OCI-LY7 (cell line): ENCODE measurements at regions not wholly inside any gene's neighbourhood (a gene's known extent, or its start where the extent isn't known, plus 50 kb on each side); places are given as distances from the start of the nearest gene placed in this dataset.
A peak's percentile ranks its signal among the peaks of the same experiment; 100 is the strongest.

Experiments used
- BruUV-seq: library from RNA; stranded (reverse); fragments of 400-500 nt; replicated peaks from 2 replicates; lab custom pipeline; 2021; lab: Mats Ljungman, UMichigan
- CTCF ChIA-PET: fragments of 300-600 bp; sonication (Branson Sonifier 250); formaldehyde crosslinking; loops from one replicate; lab custom pipeline; 2022; ENCODE audit warnings: antibody characterized with exemption; ENCODE audit not compliant: unreplicated experiment; lab: Charles Lee
- POLR2A ChIA-PET: fragments of 300-600 bp; sonication (Branson Sonifier 250); formaldehyde crosslinking; loops from one replicate; lab custom pipeline; 2022; ENCODE audit warnings: antibody characterized with exemption; lab: Charles Lee
- DNase-seq: peaks from one replicate; pipeline ENCODE4 v3.0.0-alpha.2; 2015; ENCODE audit warnings: low spot score
- H2AFZ ChIP-seq: fragments of 200-600 bp; sonication (generic), shearing (Covaris generic); 2 replicates; pipeline ENCODE4 v1.6.1; 2014; ENCODE audit warnings: mild to moderate bottlenecking, antibody characterized with exemption, low read length, moderate library complexity
- H3K27ac ChIP-seq: fragments of 200-600 bp; sonication (generic); 2 replicates; pipeline ENCODE4 v1.5.1; 2014; ENCODE audit warnings: mixed run types, low read depth, mild to moderate bottlenecking, moderate library complexity, low read length, inconsistent platforms; ENCODE audit not compliant: poor library complexity, severe bottlenecking
- H3K36me3 ChIP-seq: fragments of 200-600 bp; sonication (generic); 2 replicates; pipeline ENCODE4 v1.6.1; 2014; ENCODE audit warnings: mild to moderate bottlenecking, antibody characterized with exemption, low read length, moderate library complexity, mixed read lengths; ENCODE audit not compliant: insufficient read depth
- H3K4me1 ChIP-seq: fragments of 200-600 bp; sonication (generic); 2 replicates; pipeline ENCODE4 v1.5.1; 2014; ENCODE audit warnings: mild to moderate bottlenecking, low read length; ENCODE audit not compliant: insufficient read depth, poor library complexity, severe bottlenecking
- H3K4me2 ChIP-seq: fragments of 200-600 bp; sonication (generic); 2 replicates; pipeline ENCODE4 v1.6.1; 2014; ENCODE audit warnings: mild to moderate bottlenecking, low read length
- H3K4me3 ChIP-seq: fragments of 200-600 bp; sonication (generic); 2 replicates; pipeline ENCODE4 v1.5.1; 2014; ENCODE audit warnings: mild to moderate bottlenecking, low read depth, low read length; ENCODE audit not compliant: poor library complexity, severe bottlenecking
- H3K79me2 ChIP-seq: fragments of 200-600 bp; sonication (generic); 2 replicates; pipeline ENCODE4 v1.6.1; 2016; ENCODE audit warnings: low read depth, mild to moderate bottlenecking, low read length, moderate library complexity, mixed read lengths; ENCODE audit not compliant: insufficient read depth
- H3K9me2 ChIP-seq: fragments of 200-600 bp; sonication (generic); 2 replicates; pipeline ENCODE4 v1.6.1; 2016; ENCODE audit warnings: mild to moderate bottlenecking, low read length, mixed read lengths; ENCODE audit not compliant: insufficient read depth
- H3K9me3 ChIP-seq: fragments of 200-600 bp; sonication (generic); 2 replicates; pipeline ENCODE4 v1.6.1; 2014; ENCODE audit warnings: mild to moderate bottlenecking, mixed run types, low read length, mixed read lengths
- H4K20me1 ChIP-seq: fragments of 200-600 bp; sonication (generic); 2 replicates; pipeline ENCODE4 v1.6.1; 2014; ENCODE audit warnings: mild to moderate bottlenecking, antibody characterized with exemption, low read length, moderate library complexity, mixed read lengths; ENCODE audit not compliant: insufficient read depth
- EZH2phosphoT487 ChIP-seq: fragments of 200-600 bp; sonication (generic); IDR thresholded peaks from 2 replicates; pipeline ENCODE4 v1.6.1; 2018; ENCODE audit warnings: low read depth, borderline replicate concordance, mild to moderate bottlenecking, mixed run types, antibody characterized with exemption, low read length, moderate library complexity, mixed read lengths
- intact Hi-C: fragments of 100-400 bp; cut with micrococcal nuclease; formaldehyde crosslinking; loops from one replicate; pipeline ENCODE4 v1.10.0; 2022; ENCODE audit not compliant: unreplicated experiment
- TF ChIP-seq, protein P1 (sequence below): fragments of 200-600 bp; sonication (generic); conservative IDR thresholded peaks from 2 replicates; pipeline ENCODE4 v1.5.1; 2014; ENCODE audit warnings: mild to moderate bottlenecking, antibody characterized with exemption, low read length, moderate library complexity, mixed read lengths

DNA sequence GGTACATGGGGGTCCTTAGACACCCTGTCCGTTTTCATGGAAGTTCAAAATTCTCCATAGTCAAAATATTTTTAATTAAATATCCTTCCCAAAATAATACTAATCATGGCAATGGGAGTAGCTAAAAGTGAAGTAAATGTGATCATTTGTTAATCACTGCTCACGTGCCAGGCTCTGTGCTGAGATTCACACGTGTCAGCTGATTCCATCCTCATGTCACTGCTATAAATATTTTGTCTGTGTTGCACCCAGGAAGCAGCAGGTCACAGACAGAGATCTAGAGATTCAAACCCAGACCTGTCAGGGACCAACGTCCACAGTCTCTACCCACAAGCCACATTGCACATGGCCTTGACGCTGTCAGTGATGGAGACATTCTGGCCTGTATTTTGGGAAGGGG, 74.3 kb downstream of the KLHDC7A start:
- no peak overlapping the region for H3K4me3 ChIP-seq
- BruUV-seq: no TSS peak
- H3K9me2 ChIP-seq: no peaks in the 10 kb centered on the region
- intact Hi-C loops: no loop called here
- CTCF ChIA-PET: interaction anchor here (1.1 kb wide), 1 partner anchor 21 kb away, joined by 3 read pairs; no protein-coding TSS in a partner anchor
- no peaks in the 10 kb centered on the region for H3K9me3 ChIP-seq
- no peaks in the 10 kb centered on the region for H3K79me2 ChIP-seq
- no peaks in the 10 kb centered on the region for H3K36me3 ChIP-seq
- H3K4me1 ChIP-seq: peaks cover 6% of the 10 kb centered on the region
- POLR2A ChIA-PET: no interaction called here
- no peak overlapping the region for H3K27ac ChIP-seq
- H4K20me1 ChIP-seq: no peaks in the 10 kb centered on the region
- H2AFZ ChIP-seq: no peak overlapping the region
- TF ChIP-seq EZH2phosphoT487: no peak
- TF ChIP-seq, protein P1, sequence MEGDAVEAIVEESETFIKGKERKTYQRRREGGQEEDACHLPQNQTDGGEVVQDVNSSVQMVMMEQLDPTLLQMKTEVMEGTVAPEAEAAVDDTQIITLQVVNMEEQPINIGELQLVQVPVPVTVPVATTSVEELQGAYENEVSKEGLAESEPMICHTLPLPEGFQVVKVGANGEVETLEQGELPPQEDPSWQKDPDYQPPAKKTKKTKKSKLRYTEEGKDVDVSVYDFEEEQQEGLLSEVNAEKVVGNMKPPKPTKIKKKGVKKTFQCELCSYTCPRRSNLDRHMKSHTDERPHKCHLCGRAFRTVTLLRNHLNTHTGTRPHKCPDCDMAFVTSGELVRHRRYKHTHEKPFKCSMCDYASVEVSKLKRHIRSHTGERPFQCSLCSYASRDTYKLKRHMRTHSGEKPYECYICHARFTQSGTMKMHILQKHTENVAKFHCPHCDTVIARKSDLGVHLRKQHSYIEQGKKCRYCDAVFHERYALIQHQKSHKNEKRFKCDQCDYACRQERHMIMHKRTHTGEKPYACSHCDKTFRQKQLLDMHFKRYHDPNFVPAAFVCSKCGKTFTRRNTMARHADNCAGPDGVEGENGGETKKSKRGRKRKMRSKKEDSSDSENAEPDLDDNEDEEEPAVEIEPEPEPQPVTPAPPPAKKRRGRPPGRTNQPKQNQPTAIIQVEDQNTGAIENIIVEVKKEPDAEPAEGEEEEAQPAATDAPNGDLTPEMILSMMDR: no peak
- DNase-seq: no peak
- H3K4me2 ChIP-seq: no peak overlapping the region

DNA sequence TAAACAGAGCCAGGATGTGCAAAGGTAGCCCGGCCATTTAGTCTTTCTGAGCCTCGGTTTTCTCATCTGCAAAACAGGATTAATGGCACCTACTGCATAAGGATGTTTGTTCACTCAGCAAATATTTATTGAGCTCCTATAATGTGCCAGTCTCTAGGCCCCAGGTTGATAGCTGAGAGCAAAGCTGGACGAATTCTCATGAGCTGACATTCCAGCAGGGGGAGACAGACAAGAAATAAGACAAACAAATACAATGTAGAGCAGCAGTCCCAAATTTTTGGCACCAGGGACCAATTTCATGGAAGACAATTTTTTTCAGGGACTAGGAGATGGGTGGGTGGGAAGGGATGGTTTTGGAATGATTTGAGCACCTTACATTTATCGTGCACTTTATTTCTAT, 74.3 kb upstream of the PAX7 start:
- peaks cover 6% of the 10 kb centered on the region for H3K4me1 ChIP-seq
- no peak for TF ChIP-seq EZH2phosphoT487
- TF ChIP-seq, protein P1: peak; percentile 76
- no peaks in the 10 kb centered on the region for H3K79me2 ChIP-seq
- CTCF ChIA-PET: no interaction called here
- peak; percentile 44 for DNase-seq
- H3K4me2 ChIP-seq: no peak overlapping the region
- no peak overlapping the region for H3K27ac ChIP-seq
- no peaks in the 10 kb centered on the region for H3K9me2 ChIP-seq
- intact Hi-C loops: no loop called here
- H4K20me1 ChIP-seq: no peaks in the 10 kb centered on the region
- H3K9me3 ChIP-seq: no peaks in the 10 kb centered on the region
- no peak overlapping the region for H3K4me3 ChIP-seq
- no peak overlapping the region for H2AFZ ChIP-seq
- H3K36me3 ChIP-seq: no peaks in the 10 kb centered on the region
- BruUV-seq: no TSS peak
- POLR2A ChIA-PET: no interaction called here

DNA sequence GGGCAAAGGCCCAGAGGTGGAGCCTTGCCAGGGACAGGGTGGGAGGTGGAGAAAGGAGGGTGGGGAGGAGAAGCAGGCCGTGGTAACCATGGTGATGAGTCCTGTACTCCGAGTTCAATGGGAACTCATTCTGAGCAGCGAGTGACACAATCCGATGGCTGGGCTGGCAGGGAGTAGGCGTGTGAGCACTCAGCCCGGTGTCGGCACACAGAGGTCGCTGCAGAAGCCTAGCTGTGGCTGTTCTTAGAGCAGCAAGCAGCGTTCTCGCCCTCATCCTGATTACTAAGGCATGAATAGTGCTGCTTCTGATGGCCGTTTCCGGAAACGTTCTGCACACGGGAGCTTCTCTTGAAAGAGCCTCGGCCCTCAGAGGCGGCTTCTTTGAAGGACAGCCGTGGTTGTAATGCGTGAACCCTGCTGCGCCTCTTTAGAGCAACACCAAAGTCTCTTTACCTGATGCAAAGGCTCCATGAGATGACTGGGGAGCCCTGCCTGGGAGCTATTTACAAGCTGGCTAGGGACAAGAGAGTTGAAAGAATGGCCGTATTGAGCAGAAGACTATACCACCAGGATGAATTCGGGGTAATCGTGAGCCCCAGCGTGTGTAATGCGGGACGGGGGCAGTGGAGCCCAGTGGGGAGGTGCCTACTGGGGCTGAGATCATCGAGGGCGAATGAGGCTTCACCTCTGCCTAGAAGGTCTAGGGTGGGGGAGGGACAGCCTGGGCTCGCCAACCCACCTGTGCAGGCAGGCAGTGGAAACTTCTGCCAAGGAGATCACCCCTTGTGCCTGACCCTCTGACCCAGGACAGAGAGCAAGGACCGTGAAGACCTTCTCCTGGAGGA, 72.8 kb upstream of the PAX7 start:
- CTCF ChIA-PET: no interaction called here
- Histone ChIP-seq H3K36me3 (no peaks in the 10 kb centered on the region), H3K4me3 (no peak overlapping the region), H2AFZ (0 out of 2 replicates have a peak overlapping the region, but pooled peaks have one; percentile 18), H3K9me2 (no peaks in the 10 kb centered on the region), H3K79me2 (no peaks in the 10 kb centered on the region), H3K9me3 (no peaks in the 10 kb centered on the region), H3K27ac (no peak overlapping the region), H3K4me1 (peaks cover 6% of the 10 kb centered on the region), H4K20me1 (no peaks in the 10 kb centered on the region), H3K4me2 (no peak overlapping the region)
- no peak for TF ChIP-seq EZH2phosphoT487
- TF ChIP-seq, protein P1: no peak
- no TSS peak for BruUV-seq
- intact Hi-C loops: no loop called here
- no peak for DNase-seq
- POLR2A ChIA-PET: interaction anchor here (0.7 to 0.9 kb wide), 2 partner anchors 1002 to 1936 kb away, joined by 4 to 5 read pairs; no protein-coding TSS in a partner anchor
